ENCODE measurements at regions not wholly inside any gene's neighbourhood (a gene's known extent, or its start where the extent isn't known, plus 50 kb on each side); places are given as distances from the start of the nearest gene placed in this dataset.

DNA sequence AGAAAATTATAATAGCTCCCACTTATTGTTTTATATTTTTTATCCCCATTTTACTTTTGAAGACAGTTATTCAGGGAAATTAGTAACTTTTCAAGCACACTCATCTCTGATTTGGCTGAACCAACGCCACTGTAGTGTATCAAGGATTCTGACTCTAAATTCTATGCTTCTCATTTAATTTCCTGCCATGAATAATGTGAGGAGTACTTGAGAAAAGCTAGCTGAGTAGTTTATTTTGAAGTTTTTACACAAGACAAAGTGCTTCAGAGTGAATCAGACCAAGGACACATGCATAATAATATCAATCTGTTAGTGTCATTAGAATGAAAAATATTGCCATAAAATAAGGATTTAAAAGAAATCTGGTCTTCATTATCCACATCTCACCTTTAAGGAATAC, 329.9 kb downstream of the SLITRK6 start:
- intact Hi-C loops (cut with DNase I; ENCODE audit: low total_unique reads): no loop called here
- no peaks in the 10 kb centered on the region for H3K4me1 ChIP-seq
- 32 to 67% (median 53%) methylated on average over 1 of the region's 1 CpG for WGBS, 5 donors
- no peaks in the 10 kb centered on the region for H3K9me3 ChIP-seq
- no peaks in the 10 kb centered on the region for H3K36me3 ChIP-seq
- H3K27ac ChIP-seq: no peak overlapping the region
- no peaks in the 10 kb centered on the region for H3K27me3 ChIP-seq (replicated peaks in 1 of 7)
- DNase-seq: no peak
- no peak overlapping the region for H3K4me3 ChIP-seq
- TF ChIP-seq POLR2A (IDR thresholded peaks at IDR 0.05) (no peak), POLR2AphosphoS5 (IDR thresholded peaks at IDR 0.05) (no peak)
- TF ChIP-seq, protein P1, sequence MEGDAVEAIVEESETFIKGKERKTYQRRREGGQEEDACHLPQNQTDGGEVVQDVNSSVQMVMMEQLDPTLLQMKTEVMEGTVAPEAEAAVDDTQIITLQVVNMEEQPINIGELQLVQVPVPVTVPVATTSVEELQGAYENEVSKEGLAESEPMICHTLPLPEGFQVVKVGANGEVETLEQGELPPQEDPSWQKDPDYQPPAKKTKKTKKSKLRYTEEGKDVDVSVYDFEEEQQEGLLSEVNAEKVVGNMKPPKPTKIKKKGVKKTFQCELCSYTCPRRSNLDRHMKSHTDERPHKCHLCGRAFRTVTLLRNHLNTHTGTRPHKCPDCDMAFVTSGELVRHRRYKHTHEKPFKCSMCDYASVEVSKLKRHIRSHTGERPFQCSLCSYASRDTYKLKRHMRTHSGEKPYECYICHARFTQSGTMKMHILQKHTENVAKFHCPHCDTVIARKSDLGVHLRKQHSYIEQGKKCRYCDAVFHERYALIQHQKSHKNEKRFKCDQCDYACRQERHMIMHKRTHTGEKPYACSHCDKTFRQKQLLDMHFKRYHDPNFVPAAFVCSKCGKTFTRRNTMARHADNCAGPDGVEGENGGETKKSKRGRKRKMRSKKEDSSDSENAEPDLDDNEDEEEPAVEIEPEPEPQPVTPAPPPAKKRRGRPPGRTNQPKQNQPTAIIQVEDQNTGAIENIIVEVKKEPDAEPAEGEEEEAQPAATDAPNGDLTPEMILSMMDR (IDR thresholded peaks at IDR 0.05 in 8 of 11, conservative IDR thresholded peaks at IDR 0.05 in 3 of 11): no peak

DNA sequence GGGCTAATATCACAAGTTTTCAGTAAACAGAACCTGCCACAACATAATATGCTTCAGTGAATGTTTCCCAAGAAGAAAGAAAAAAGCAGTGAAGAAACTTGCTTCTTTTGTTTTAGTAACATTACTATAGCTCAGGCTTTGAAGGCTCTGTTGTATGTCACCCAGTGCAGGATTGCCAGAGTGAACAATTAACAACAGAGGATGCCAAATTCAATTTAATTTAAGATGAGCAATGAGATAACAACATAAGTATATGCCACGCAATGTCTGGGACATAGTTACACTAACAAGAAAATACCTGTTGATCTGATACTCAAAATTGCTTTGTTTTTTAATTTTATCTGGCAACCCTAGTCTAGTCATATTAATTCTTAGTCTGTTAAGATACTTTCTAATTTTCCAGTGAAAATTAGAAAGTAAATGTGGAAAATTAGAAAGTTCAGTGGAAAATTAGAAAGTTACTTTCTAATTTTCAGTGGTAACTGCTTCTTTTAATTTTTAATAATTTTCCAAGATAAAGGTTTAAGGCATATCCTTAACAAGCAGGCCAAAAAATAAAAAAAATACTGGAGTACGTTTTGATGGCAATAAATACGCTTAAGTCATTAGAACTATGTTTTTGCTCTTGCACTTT, 336.3 kb downstream of the SLITRK6 start:
- WGBS, 5 donors: 76 to 88% (median 82%) methylated on average over 3 of the region's 3 CpGs
- H3K4me3 ChIP-seq: no peak overlapping the region
- DNase-seq: no peak
- H3K36me3 ChIP-seq: no peaks in the 10 kb centered on the region
- TF ChIP-seq POLR2AphosphoS5 (IDR thresholded peaks at IDR 0.05) (no peak), POLR2A (IDR thresholded peaks at IDR 0.05) (no peak)
- TF ChIP-seq, protein P1 (IDR thresholded peaks at IDR 0.05 in 8 of 11, conservative IDR thresholded peaks at IDR 0.05 in 3 of 11): no peak
- H3K27me3 ChIP-seq (replicated peaks in 1 of 7): no peaks in the 10 kb centered on the region
- peaks cover 0 to 22% (median 10%) of the 10 kb centered on the region in 8 donors for H3K9me3 ChIP-seq
- H3K27ac ChIP-seq: no peak overlapping the region
- intact Hi-C loops (cut with DNase I; ENCODE audit: low total_unique reads): no loop called here
- H3K4me1 ChIP-seq: no peaks in the 10 kb centered on the region

DNA sequence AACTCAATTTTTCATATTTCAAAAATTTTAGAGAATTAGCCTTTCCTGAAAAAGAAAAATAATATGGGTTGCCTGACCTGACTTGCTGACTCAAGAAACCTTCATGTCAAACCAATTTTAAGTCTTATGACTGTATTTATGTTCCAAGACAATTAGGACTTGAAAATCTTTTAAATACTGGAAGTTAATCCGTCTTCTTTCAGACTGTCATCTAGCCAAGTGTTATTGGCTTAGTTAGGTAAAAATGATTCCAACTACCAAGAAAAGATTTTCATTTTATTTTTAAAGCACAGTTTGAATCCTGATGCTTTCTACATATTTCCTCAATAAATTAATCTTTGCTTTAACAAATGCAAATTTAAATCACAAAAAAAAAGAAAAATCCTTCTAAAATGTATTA, 337.6 kb downstream of the SLITRK6 start:
- H3K9me3 ChIP-seq: peaks cover 0 to 34% (median 21%) of the 10 kb centered on the region in 8 donors
- H3K27ac ChIP-seq: no peak overlapping the region
- no peaks in the 10 kb centered on the region for H3K4me1 ChIP-seq
- TF ChIP-seq POLR2A (IDR thresholded peaks at IDR 0.05): no peak
- no peak for DNase-seq
- intact Hi-C loops (cut with DNase I; ENCODE audit: low total_unique reads): no loop called here
- WGBS, 5 donors: 71 to 84% (median 80%) methylated on average over 1 of the region's 1 CpG
- H3K27me3 ChIP-seq (replicated peaks in 1 of 7): no peaks in the 10 kb centered on the region
- H3K4me3 ChIP-seq: no peak overlapping the region
- H3K36me3 ChIP-seq: no peaks in the 10 kb centered on the region

GRCh38 chr13:85445534-85445933, 353.7 kb downstream of the SLITRK6 start:
- H3K9me3 ChIP-seq: no peaks in the 10 kb centered on the region
- H3K4me3 ChIP-seq: no peak overlapping the region
- intact Hi-C loops (cut with DNase I; ENCODE audit: low total_unique reads): no loop called here
- no peaks in the 10 kb centered on the region for H3K27me3 ChIP-seq (replicated peaks in 1 of 7)
- H3K27ac ChIP-seq: no peak overlapping the region
- H3K4me1 ChIP-seq: no peaks in the 10 kb centered on the region
- no peak for TF ChIP-seq POLR2A (IDR thresholded peaks at IDR 0.05)
- no peak for TF ChIP-seq POLR2AphosphoS5 (IDR thresholded peaks at IDR 0.05)
- TF ChIP-seq, protein P1 (IDR thresholded peaks at IDR 0.05 in 8 of 11, conservative IDR thresholded peaks at IDR 0.05 in 3 of 11): no peak
- DNase-seq: no peak
- H3K36me3 ChIP-seq: no peaks in the 10 kb centered on the region

- Histone ChIP-seq H3K36me3 (no peaks in the 10 kb centered on the region), H3K27ac (no peak overlapping the region), H3K4me1 (no peaks in the 10 kb centered on the region), H3K4me3 (no peak overlapping the region), H3K27me3 (replicated peaks in 1 of 7) (no peaks in the 10 kb centered on the region), H3K9me3 (no peaks in the 10 kb centered on the region)
- 80 to 90% (median 84%) methylated on average over 1 of the region's 1 CpG for WGBS, 5 donors
- intact Hi-C loops (cut with DNase I; ENCODE audit: low total_unique reads): no loop called here
- DNase-seq: no peak
- TF ChIP-seq POLR2AphosphoS5 (IDR thresholded peaks at IDR 0.05) (no peak), POLR2A (IDR thresholded peaks at IDR 0.05) (no peak)
Measured at GRCh38 chr13:85441975-85442374, 357.2 kb downstream of the SLITRK6 start.
